Mucosa of rectum (tissue), 2 donors: ENCODE measurements at regions not wholly inside any gene's neighbourhood (a gene's known extent, or its start where the extent isn't known, plus 50 kb on each side); places are given as distances from the start of the nearest gene placed in this dataset.

Experiments
- H3K27ac ChIP-seq, 2 donors: one replicate each; pipeline ENCODE4 v1.7.0; 2013; ENCODE audit warnings: inconsistent platforms in 2 of 2, low read depth in 2 of 2, low read length in 2 of 2
- H3K27me3 ChIP-seq, 2 donors: one replicate each; pipeline ENCODE4 v1.7.0; 2013; ENCODE audit warnings: low read length in 2 of 2; ENCODE audit not compliant: control insufficient read depth in 2 of 2, insufficient read depth in 2 of 2
- H3K36me3 ChIP-seq, 2 donors: one replicate each; pipeline ENCODE4 v1.7.0; 2013; ENCODE audit warnings: low read length in 2 of 2; ENCODE audit not compliant: control insufficient read depth in 2 of 2, insufficient read depth in 2 of 2
- H3K4me1 ChIP-seq, 2 donors: one replicate each; pipeline ENCODE4 v1.7.0; 2013; ENCODE audit warnings: low read length in 2 of 2, mild to moderate bottlenecking in 1 of 2; ENCODE audit not compliant: control insufficient read depth in 2 of 2, insufficient read depth in 2 of 2
- H3K4me3 ChIP-seq, 2 donors: one replicate each; pipeline ENCODE4 v1.7.0; 2013; ENCODE audit warnings: low read length in 2 of 2
- H3K9ac ChIP-seq, 2 donors: one replicate each; pipeline ENCODE4 v1.7.0; 2013; ENCODE audit warnings: low read length in 2 of 2, low read depth in 1 of 2, mild to moderate bottlenecking in 1 of 2
- H3K9me3 ChIP-seq, 2 donors: one replicate each; pipeline ENCODE4 v1.7.0; 2013; ENCODE audit warnings: low read length in 2 of 2; ENCODE audit not compliant: control insufficient read depth in 2 of 2
- donor health status: healthy.
- donor health status: Normal muscosa, but diverticular disease.

- Histone ChIP-seq H3K27me3 (no peaks in the 10 kb centered on the region), H3K9ac (no peak overlapping the region), H3K9me3 (no peaks in the 10 kb centered on the region), H3K36me3 (no peaks in the 10 kb centered on the region), H3K4me1 (no peaks in the 10 kb centered on the region), H3K27ac (no peak overlapping the region), H3K4me3 (no peak overlapping the region)
Observed at GRCh38 chr5:8134609-8135008, 265.7 kb downstream of the MTRR start.

DNA sequence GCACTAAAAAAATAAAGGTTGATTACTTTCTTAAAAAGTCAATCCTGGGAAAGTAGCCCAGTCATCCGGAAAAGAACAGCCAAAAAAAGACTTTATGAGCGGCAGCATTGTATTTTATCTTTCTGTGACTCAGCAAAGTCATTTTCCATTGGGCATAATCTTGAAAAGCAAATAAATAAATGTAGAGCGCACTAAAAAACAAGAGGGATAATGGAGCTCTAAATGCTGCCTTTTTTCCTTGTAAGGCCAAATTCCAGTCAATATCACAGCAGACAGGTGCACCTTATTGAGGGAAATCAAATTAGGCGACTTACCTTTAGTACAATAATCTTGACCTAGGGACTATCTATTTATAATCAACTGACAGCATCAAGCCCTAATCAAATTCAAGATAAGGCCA, 266.8 kb downstream of the MTRR start:
- Histone ChIP-seq H3K27me3 (no peaks in the 10 kb centered on the region), H3K4me3 (no peak overlapping the region), H3K9me3 (no peaks in the 10 kb centered on the region), H3K27ac (no peak overlapping the region), H3K36me3 (no peaks in the 10 kb centered on the region), H3K4me1 (no peaks in the 10 kb centered on the region), H3K9ac (no peak overlapping the region)

DNA sequence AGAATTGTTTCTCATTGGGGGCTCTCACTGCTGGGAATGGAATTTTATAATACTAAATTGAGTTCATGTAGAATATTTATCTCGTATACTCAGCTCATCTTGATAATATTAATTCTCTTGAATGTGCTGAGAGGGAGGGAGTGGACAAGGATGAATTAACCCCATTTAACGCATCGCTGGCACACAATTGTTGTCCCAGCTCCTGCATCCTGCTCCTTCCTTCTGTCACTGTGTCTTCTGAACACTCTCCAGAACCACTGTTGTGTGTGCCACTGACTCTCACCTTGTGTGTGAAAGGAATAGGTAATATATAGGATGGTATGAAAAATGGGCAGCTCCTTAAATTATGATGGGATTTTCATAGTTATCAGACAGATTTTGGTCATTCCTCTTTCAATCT, 267.3 kb downstream of the MTRR start:
- H3K9ac ChIP-seq: no peak overlapping the region
- no peaks in the 10 kb centered on the region for H3K36me3 ChIP-seq
- no peaks in the 10 kb centered on the region for H3K27me3 ChIP-seq
- no peak overlapping the region for H3K4me3 ChIP-seq
- H3K27ac ChIP-seq: no peak overlapping the region
- no peaks in the 10 kb centered on the region for H3K9me3 ChIP-seq
- no peaks in the 10 kb centered on the region for H3K4me1 ChIP-seq

DNA sequence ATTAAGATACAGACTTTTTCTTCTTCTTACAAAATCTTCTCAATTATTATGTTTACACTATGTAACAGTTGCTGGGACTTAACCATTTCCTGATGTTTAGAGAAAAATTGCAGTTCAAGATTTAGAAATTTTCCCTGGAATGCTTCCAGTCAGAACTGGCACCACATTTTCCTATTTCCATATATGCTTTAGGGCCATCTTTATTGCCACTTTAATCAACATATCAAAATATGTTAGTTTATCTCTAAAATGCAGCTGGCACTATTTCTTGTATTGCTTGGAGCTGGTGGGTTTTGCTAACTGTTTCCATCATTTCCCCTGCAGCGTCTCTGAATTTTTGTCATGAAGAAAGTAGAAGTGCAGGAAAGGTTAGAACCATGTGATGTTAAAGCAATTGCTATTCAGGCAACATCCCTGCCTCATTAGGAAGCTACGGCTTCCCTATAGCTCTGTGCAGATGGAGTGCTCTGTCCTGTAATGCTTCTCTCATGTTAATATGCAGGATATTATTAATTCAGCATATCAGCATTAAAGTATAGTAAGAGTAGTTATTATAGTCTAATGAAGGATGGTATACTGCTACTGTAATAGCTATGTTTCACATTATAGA, 269.1 kb downstream of the MTRR start:
- H3K9me3 ChIP-seq: no peaks in the 10 kb centered on the region
- H3K4me3 ChIP-seq: no peak overlapping the region
- no peaks in the 10 kb centered on the region for H3K36me3 ChIP-seq
- no peaks in the 10 kb centered on the region for H3K4me1 ChIP-seq
- H3K9ac ChIP-seq: no peak overlapping the region
- no peaks in the 10 kb centered on the region for H3K27me3 ChIP-seq
- no peak overlapping the region for H3K27ac ChIP-seq

DNA sequence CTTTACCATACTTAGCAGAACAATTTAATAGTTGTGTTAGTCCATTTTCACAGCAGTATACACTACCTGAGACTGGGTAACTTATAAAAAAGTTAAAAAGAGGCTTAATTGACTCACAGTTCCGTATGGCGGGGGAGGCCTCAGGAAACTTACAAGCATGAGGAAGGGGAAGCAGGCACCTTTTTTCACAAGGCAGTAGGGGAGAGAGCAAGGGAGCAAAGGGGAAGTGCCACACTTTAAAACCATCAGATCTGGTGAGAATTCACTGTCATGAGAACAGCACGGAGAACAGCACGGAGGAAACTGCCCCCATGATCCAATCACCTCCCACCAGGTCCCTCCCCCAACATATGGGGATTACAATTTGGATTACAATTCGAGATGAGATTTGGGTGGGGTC, 269.9 kb downstream of the MTRR start:
- Histone ChIP-seq H3K27ac (no peak overlapping the region), H3K4me3 (no peak overlapping the region), H3K36me3 (no peaks in the 10 kb centered on the region), H3K27me3 (no peaks in the 10 kb centered on the region), H3K9me3 (no peaks in the 10 kb centered on the region), H3K4me1 (no peaks in the 10 kb centered on the region), H3K9ac (no peak overlapping the region)

DNA sequence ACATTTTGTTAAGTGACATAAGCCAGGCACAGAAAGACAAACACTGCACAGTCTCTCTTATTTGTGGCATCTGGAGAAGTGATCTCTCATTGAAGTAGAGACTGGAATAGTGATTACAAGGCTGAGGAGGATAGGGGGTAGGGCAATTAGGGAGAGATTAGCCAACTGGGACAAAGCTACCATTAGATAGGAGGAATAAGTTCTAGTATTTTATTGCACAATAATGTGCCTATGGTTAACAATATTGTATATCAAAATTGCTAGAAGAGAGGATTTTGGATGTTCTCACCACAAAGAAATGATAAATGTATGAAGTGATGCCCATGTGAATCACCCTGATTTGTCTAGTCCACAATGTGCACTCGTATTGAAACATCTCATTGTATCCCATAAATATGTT, 281.8 kb downstream of the MTRR start:
- Histone ChIP-seq H3K9me3 (no peaks in the 10 kb centered on the region), H3K36me3 (no peaks in the 10 kb centered on the region), H3K27me3 (no peaks in the 10 kb centered on the region), H3K27ac (no peak overlapping the region), H3K4me1 (no peaks in the 10 kb centered on the region), H3K4me3 (no peak overlapping the region), H3K9ac (no peak overlapping the region)

- no peaks in the 10 kb centered on the region for H3K27me3 ChIP-seq
- H3K9ac ChIP-seq: no peak overlapping the region
- no peaks in the 10 kb centered on the region for H3K9me3 ChIP-seq
- no peak overlapping the region for H3K27ac ChIP-seq
- no peaks in the 10 kb centered on the region for H3K36me3 ChIP-seq
- no peak overlapping the region for H3K4me3 ChIP-seq
- no peaks in the 10 kb centered on the region for H3K4me1 ChIP-seq
Observed at GRCh38 chr5:8156706-8157105, 287.8 kb downstream of the MTRR start.

DNA sequence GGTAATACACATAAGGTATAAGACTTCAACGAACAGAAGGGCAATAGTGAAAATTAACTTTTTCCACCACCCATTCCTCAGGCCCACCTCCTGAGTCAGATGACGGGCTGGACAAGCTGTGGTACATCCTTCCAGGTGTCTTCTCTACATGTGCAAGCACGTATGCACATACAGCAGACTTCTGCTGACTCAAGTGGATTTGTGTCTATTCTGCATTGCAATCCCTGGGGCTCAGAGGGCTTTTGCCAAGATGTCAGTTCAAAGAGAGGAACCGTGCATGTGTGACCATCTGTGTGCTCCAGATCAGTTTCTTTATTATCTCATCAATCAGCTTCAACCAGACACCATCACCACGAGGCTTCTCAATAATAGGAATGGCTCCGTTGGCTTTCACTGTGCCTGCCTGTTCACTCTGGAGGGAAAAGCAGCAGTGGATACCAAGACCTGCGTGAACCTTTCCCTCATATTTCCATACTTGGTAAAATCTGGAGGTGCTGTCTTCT, 288.4 kb downstream of the MTRR start:
- no peaks in the 10 kb centered on the region for H3K27me3 ChIP-seq
- no peak overlapping the region for H3K9ac ChIP-seq
- no peak overlapping the region for H3K4me3 ChIP-seq
- no peaks in the 10 kb centered on the region for H3K4me1 ChIP-seq
- no peaks in the 10 kb centered on the region for H3K36me3 ChIP-seq
- no peak overlapping the region for H3K27ac ChIP-seq
- H3K9me3 ChIP-seq: no peaks in the 10 kb centered on the region

DNA sequence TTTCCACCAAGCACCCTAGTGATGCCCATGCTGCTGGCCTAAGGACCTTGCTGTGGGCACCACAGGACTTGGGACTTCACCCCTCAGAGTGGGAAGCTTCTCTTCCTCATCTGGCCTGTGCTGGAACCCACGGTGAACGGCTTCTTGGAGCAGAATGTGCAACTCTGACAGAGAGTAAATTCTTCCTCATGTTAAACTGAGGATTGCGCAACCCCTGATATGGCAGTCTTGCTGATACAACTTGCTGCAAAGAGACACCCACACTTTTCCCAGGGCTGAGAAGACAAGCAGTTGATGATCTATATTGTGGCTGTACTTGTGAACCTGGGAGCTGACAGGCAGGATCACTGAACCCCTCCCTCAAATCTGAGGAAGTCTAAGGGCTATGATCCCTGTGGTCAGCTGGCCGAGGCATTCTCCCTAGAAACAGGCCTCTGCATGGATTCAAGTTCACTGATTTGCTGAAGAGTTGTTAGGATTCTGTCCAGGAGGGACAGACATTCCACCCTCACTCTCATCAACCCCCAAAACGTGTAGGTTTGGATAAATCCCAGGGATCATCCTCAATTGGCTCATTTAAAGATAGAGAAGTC, 307.2 kb downstream of the MTRR start:
- Histone ChIP-seq H3K27me3 (no peaks in the 10 kb centered on the region), H3K4me3 (no peak overlapping the region), H3K4me1 (no peaks in the 10 kb centered on the region), H3K9me3 (no peaks in the 10 kb centered on the region), H3K27ac (no peak overlapping the region), H3K9ac (no peak overlapping the region), H3K36me3 (no peaks in the 10 kb centered on the region)

GRCh38 chr5:8184455-8185063, 315.6 kb downstream of the MTRR start:
- no peak overlapping the region for H3K4me3 ChIP-seq
- no peaks in the 10 kb centered on the region for H3K9me3 ChIP-seq
- H3K36me3 ChIP-seq: no peaks in the 10 kb centered on the region
- no peaks in the 10 kb centered on the region for H3K27me3 ChIP-seq
- no peak overlapping the region for H3K27ac ChIP-seq
- no peak overlapping the region for H3K9ac ChIP-seq
- H3K4me1 ChIP-seq: peaks cover 5 to 7% of the 10 kb centered on the region in 2 donors
